ENCODE measurements at regions not wholly inside any gene's neighbourhood (a gene's known extent, or its start where the extent isn't known, plus 50 kb on each side); places are given as distances from the start of the nearest gene placed in this dataset.

- intact Hi-C loops (cut with micrococcal nuclease; ENCODE audit: unreplicated experiment): no loop called here
- Histone ChIP-seq H3K4me2 (ENCODE audit: low read depth, low read length) (no peak overlapping the region), H3K4me3 (replicated peaks in 1 of 3; ENCODE audit: insufficient read depth in 1 of 3, low read depth in 2 of 3, low read length in 3 of 3) (no peak overlapping the region), H3K36me3 (replicated peaks in 1 of 2; ENCODE audit: control insufficient read depth in 1 of 2, insufficient read depth in 2 of 2, low read length in 2 of 2) (no peaks in the 10 kb centered on the region), H3K4me1 (ENCODE audit: insufficient read depth, low read length) (no peaks in the 10 kb centered on the region), H3K27me3 (ENCODE audit: control insufficient read depth in 1 of 2, insufficient read depth in 2 of 2, low read length in 2 of 2) (no peaks in the 10 kb centered on the region; a peak in 1 of 5 replicates), H3K9ac (ENCODE audit: insufficient read depth, low read depth, low read length) (no peak overlapping the region), H3K27ac (ENCODE audit: extremely low read length, insufficient read depth, low read length) (no peak overlapping the region), H4K20me1 (ENCODE audit: insufficient read depth, low read length) (no peaks in the 10 kb centered on the region), H3K79me2 (ENCODE audit: insufficient read depth, low read length) (no peaks in the 10 kb centered on the region), H2AFZ (ENCODE audit: low read length) (no peak overlapping the region), H3K9me3 (ENCODE audit: low read length) (no peaks in the 10 kb centered on the region)
- FAIRE-seq: no peak
- DNase-seq (ENCODE audit: low spot score): no peak
- 2% methylated on average over 1 of the region's 1 CpG for WGBS (ENCODE audit: low lambda C conversion rate)
- ATAC-seq: no peak
- CTCF ChIA-PET (ENCODE audit: low intra/inter-chr PET ratio, low total read pairs): no interaction called here
- POLR2A ChIA-PET: no interaction called here
- no peak for TF ChIP-seq ZNF672 (CRISPR knock-in tag; IDR thresholded peaks at IDR 0.05)
- no peak for TF ChIP-seq NONO (IDR thresholded peaks at IDR 0.05)
- TF ChIP-seq NONO (CRISPR knock-in tag; conservative IDR thresholded peaks at IDR 0.05): no peak
- no peak for TF ChIP-seq ZNF282 (IDR thresholded peaks at IDR 0.05; ENCODE audit: partially characterized antibody)
- in situ Hi-C loops (cut with HindIII; ENCODE audit: extremely low pct_ligation_motif_present, low pct_unique_long_range_greater_than_20kb): no loop called here
- no TSS peak for BruUV-seq (replicated peaks)
These were observed 232.4 kb upstream of the FBXO33 start for GRCh38 chr14:39664646-39665045.

- ATAC-seq: no peak
- no peak for DNase-seq (ENCODE audit: low spot score)
- H3K4me2 ChIP-seq (ENCODE audit: low read depth, low read length): no peak overlapping the region
- H2AFZ ChIP-seq (ENCODE audit: low read length): no peak overlapping the region
- H3K9ac ChIP-seq (ENCODE audit: insufficient read depth, low read depth, low read length): no peak overlapping the region
- no TSS peak for BruUV-seq (replicated peaks)
- POLR2A ChIA-PET: no interaction called here
- intact Hi-C loops (cut with micrococcal nuclease; ENCODE audit: unreplicated experiment): no loop called here
- CTCF ChIA-PET (ENCODE audit: low intra/inter-chr PET ratio, low total read pairs): no interaction called here
- TF ChIP-seq ZSCAN31 (CRISPR knock-in tag; IDR thresholded peaks at IDR 0.05; ENCODE audit: low read depth) (no peak), GABPA (IDR thresholded peaks at IDR 0.05; ENCODE audit: low read depth, low read length) (no peak), GABPA (CRISPR knock-in tag; IDR thresholded peaks at IDR 0.05; ENCODE audit: low read depth) (peak; percentile 33; the same call in 1 of the 2 replicates)
- no peaks in the 10 kb centered on the region for H3K79me2 ChIP-seq (ENCODE audit: insufficient read depth, low read length)
- H3K27ac ChIP-seq (ENCODE audit: extremely low read length, insufficient read depth, low read length): no peak overlapping the region
- no peaks in the 10 kb centered on the region for H3K36me3 ChIP-seq (replicated peaks in 1 of 2; ENCODE audit: control insufficient read depth in 1 of 2, insufficient read depth in 2 of 2, low read length in 2 of 2)
- no peaks in the 10 kb centered on the region for H3K4me1 ChIP-seq (ENCODE audit: insufficient read depth, low read length)
- in situ Hi-C loops (cut with HindIII; ENCODE audit: extremely low pct_ligation_motif_present, low pct_unique_long_range_greater_than_20kb): no loop called here
- FAIRE-seq: no peak
- H4K20me1 ChIP-seq (ENCODE audit: insufficient read depth, low read length): no peaks in the 10 kb centered on the region
- no peaks in the 10 kb centered on the region for H3K9me3 ChIP-seq (ENCODE audit: low read length)
- WGBS (ENCODE audit: low lambda C conversion rate): 0% methylated on average over 1 of the region's 1 CpG
- no peaks in the 10 kb centered on the region for H3K27me3 ChIP-seq (ENCODE audit: control insufficient read depth in 1 of 2, insufficient read depth in 2 of 2, low read length in 2 of 2)
- H3K4me3 ChIP-seq (replicated peaks in 1 of 3; ENCODE audit: insufficient read depth in 1 of 3, low read depth in 2 of 3, low read length in 3 of 3): no peak overlapping the region
These were observed 209.0 kb upstream of the FBXO33 start for GRCh38 chr14:39641224-39641623.

Data from HepG2 (cell line).